Kidney epithelial cell (primary cell): ENCODE measurements at regions not wholly inside any gene's neighbourhood (a gene's known extent, or its start where the extent isn't known, plus 50 kb on each side); places are given as distances from the start of the nearest gene placed in this dataset.

Experiments used
- DNase-seq: peaks from one replicate; pipeline ENCODE4 v3.0.0-alpha.2; 2010; ENCODE audit warnings: low read depth
- H3K27me3 ChIP-seq: 2 replicates; pipeline ENCODE4 v1.6.0; 2011; ENCODE audit warnings: low read length; ENCODE audit not compliant: control insufficient read depth, insufficient read depth
- H3K36me3 ChIP-seq: 2 replicates; pipeline ENCODE4 v1.5.1; 2011; ENCODE audit warnings: low read length; ENCODE audit not compliant: control insufficient read depth, insufficient read depth
- H3K4me3 ChIP-seq: 2 replicates; pipeline ENCODE4 v1.5.1; 2011; ENCODE audit warnings: low read depth, mild to moderate bottlenecking, control low read depth, low read length
- CTCF ChIP-seq: IDR thresholded peaks from 2 replicates; pipeline ENCODE4 v1.5.1; 2011; ENCODE audit warnings: mild to moderate bottlenecking, moderate library complexity, low read length, control low read depth, inconsistent platforms; ENCODE audit not compliant: insufficient read depth, poor library complexity, severe bottlenecking

GRCh38 chr6:15712797-15713196, 50.0 kb upstream of the DTNBP1 start:
- DNase-seq = no peak
- no peak overlapping the region for H3K4me3 ChIP-seq
- TF ChIP-seq CTCF = no peak
- H3K36me3 ChIP-seq = no peaks in the 10 kb centered on the region
- H3K27me3 ChIP-seq = no peaks in the 10 kb centered on the region
